IMR-90 (cell line): ENCODE measurements at regions not wholly inside any gene's neighbourhood (a gene's known extent, or its start where the extent isn't known, plus 50 kb on each side); places are given as distances from the start of the nearest gene placed in this dataset.
"Not testable (repeated sequence)": the region's sequence is repeated elsewhere in the genome, so short reads cannot be mapped to it uniquely, and the experiment has no call there.

Source experiments
- CHD1 ChIP-seq: IDR thresholded peaks from 2 replicates; pipeline ENCODE4 v1.6.1; 2012; ENCODE audit warnings: low read depth, low read length, improper control_type of control experiment
- MAFK ChIP-seq: IDR thresholded peaks from 2 replicates; pipeline ENCODE4 v1.6.1; 2012; ENCODE audit warnings: low read depth, low read length, improper control_type of control experiment
- POLR2A ChIP-seq: IDR thresholded peaks from 2 replicates; pipeline ENCODE4 v1.6.1; 2012; ENCODE audit warnings: mild to moderate bottlenecking, low read depth, low read length
- RAD21 ChIP-seq: IDR thresholded peaks from 2 replicates; pipeline ENCODE4 v1.6.1; 2012; ENCODE audit warnings: low read length, improper control_type of control experiment
- RCOR1 ChIP-seq: IDR thresholded peaks from 2 replicates; pipeline ENCODE4 v1.6.1; 2012; ENCODE audit warnings: mild to moderate bottlenecking, low read length, improper control_type of control experiment; ENCODE audit not compliant: insufficient replicate concordance
- RFX5 ChIP-seq: IDR thresholded peaks from 2 replicates; pipeline ENCODE4 v1.8.0; 2012; ENCODE audit warnings: low read depth, mild to moderate bottlenecking, low read length, moderate library complexity
- USF2 ChIP-seq: fragments of 150-350 bp; IDR thresholded peaks from 2 replicates; pipeline ENCODE4 v1.6.1; 2017; ENCODE audit warnings: mild to moderate bottlenecking, antibody characterized with exemption, low read length, low read depth
- TF ChIP-seq, protein P1 (sequence below): conservative IDR thresholded peaks from 2 replicates; pipeline ENCODE4 v1.5.1; 2012; ENCODE audit warnings: mild to moderate bottlenecking, low read depth, low read length, improper control_type of control experiment

DNA sequence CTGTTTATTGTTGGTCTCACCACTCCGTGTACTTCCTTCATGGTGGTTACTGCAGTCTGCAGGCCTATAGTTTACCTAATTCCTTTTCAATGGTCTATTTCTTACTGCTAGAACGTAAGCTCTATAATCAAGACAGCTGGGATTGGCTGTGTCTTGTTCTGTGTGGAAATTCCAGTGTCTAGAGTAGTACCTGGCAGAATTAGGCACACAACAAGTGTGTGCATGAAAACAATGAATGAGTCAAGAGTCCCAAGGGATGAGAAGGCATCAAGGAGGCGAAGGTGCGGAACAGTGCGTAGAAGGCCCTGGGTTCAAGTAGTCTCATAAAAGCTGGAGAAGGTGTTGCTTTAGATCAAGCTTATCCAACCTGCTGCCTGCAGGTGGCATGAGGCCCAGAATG, 70.8 kb upstream of the GBA3 start:
- TF ChIP-seq POLR2A, RAD21, MAFK, RFX5, CHD1, USF2, RCOR1: not testable (repeated sequence)
- TF ChIP-seq, protein P1, sequence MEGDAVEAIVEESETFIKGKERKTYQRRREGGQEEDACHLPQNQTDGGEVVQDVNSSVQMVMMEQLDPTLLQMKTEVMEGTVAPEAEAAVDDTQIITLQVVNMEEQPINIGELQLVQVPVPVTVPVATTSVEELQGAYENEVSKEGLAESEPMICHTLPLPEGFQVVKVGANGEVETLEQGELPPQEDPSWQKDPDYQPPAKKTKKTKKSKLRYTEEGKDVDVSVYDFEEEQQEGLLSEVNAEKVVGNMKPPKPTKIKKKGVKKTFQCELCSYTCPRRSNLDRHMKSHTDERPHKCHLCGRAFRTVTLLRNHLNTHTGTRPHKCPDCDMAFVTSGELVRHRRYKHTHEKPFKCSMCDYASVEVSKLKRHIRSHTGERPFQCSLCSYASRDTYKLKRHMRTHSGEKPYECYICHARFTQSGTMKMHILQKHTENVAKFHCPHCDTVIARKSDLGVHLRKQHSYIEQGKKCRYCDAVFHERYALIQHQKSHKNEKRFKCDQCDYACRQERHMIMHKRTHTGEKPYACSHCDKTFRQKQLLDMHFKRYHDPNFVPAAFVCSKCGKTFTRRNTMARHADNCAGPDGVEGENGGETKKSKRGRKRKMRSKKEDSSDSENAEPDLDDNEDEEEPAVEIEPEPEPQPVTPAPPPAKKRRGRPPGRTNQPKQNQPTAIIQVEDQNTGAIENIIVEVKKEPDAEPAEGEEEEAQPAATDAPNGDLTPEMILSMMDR, result not testable (repeated sequence)
